Upper lobe of right lung (tissue), 1 donor: ENCODE measurements at regions not wholly inside any gene's neighbourhood (a gene's known extent, or its start where the extent isn't known, plus 50 kb on each side); places are given as distances from the start of the nearest gene placed in this dataset.

Source experiments
- ATAC-seq: fragments of 200-7000 bp; cut with Tn5 transposase; one replicate; pipeline ENCODE4 v1.9.1; 2020; ENCODE audit warnings: mild to moderate bottlenecking, moderate library complexity
- DNase-seq: peaks from one replicate; pipeline ENCODE4 v3.0.0-alpha.2; 2020
- H3K27ac ChIP-seq: fragments of 200-600 bp; one replicate; pipeline ENCODE4 v1.8.0; 2022
- H3K27me3 ChIP-seq: fragments of 200-600 bp; one replicate; pipeline ENCODE4 v1.8.0; 2022; ENCODE audit warnings: mild to moderate bottlenecking
- H3K36me3 ChIP-seq: fragments of 200-600 bp; one replicate; pipeline ENCODE4 v1.8.0; 2022
- H3K4me1 ChIP-seq: fragments of 200-600 bp; one replicate; pipeline ENCODE4 v1.8.0; 2022
- H3K4me3 ChIP-seq: fragments of 200-600 bp; one replicate; pipeline ENCODE4 v1.8.0; 2022; ENCODE audit warnings: mild to moderate bottlenecking
- H3K9me3 ChIP-seq: fragments of 200-600 bp; one replicate; pipeline ENCODE4 v1.8.0; 2022
- intact Hi-C: fragments of 100-400 bp; cut with DNase I; formaldehyde crosslinking; loops from one replicate; pipeline ENCODE4 v1.11.0; 2022
- TF ChIP-seq, protein P1 (sequence below): fragments of 200-600 bp; IDR thresholded peaks from one replicate; pipeline ENCODE4 v1.8.0; 2022; ENCODE audit warnings: antibody characterized with exemption
- donor health status: DM: no; HTN: yes; CAD: no; lungs with severe emphysema.

- H3K4me3 ChIP-seq: no peak overlapping the region
- DNase-seq (no peak), ATAC-seq (no peak)
- no peak overlapping the region for H3K27ac ChIP-seq
- TF ChIP-seq, protein P1, sequence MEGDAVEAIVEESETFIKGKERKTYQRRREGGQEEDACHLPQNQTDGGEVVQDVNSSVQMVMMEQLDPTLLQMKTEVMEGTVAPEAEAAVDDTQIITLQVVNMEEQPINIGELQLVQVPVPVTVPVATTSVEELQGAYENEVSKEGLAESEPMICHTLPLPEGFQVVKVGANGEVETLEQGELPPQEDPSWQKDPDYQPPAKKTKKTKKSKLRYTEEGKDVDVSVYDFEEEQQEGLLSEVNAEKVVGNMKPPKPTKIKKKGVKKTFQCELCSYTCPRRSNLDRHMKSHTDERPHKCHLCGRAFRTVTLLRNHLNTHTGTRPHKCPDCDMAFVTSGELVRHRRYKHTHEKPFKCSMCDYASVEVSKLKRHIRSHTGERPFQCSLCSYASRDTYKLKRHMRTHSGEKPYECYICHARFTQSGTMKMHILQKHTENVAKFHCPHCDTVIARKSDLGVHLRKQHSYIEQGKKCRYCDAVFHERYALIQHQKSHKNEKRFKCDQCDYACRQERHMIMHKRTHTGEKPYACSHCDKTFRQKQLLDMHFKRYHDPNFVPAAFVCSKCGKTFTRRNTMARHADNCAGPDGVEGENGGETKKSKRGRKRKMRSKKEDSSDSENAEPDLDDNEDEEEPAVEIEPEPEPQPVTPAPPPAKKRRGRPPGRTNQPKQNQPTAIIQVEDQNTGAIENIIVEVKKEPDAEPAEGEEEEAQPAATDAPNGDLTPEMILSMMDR: no peak
- H3K27me3 ChIP-seq: no peaks in the 10 kb centered on the region
- intact Hi-C loops: no loop called here
- no peaks in the 10 kb centered on the region for H3K9me3 ChIP-seq
- H3K36me3 ChIP-seq: no peaks in the 10 kb centered on the region
- H3K4me1 ChIP-seq: no peaks in the 10 kb centered on the region
Observed at GRCh38 chr1:194825382-194825781, 1639.0 kb upstream of the B3GALT2 start.

- no peaks in the 10 kb centered on the region for H3K27me3 ChIP-seq
- intact Hi-C loops: no loop called here
- H3K4me3 ChIP-seq: no peak overlapping the region
- H3K9me3 ChIP-seq: no peaks in the 10 kb centered on the region
- DNase-seq (no peak), ATAC-seq (no peak)
- H3K4me1 ChIP-seq: no peaks in the 10 kb centered on the region
- H3K36me3 ChIP-seq: no peaks in the 10 kb centered on the region
- H3K27ac ChIP-seq: no peak overlapping the region
- TF ChIP-seq, protein P1: no peak
Observed at GRCh38 chr1:194821091-194821490, 1634.7 kb upstream of the B3GALT2 start.

DNA sequence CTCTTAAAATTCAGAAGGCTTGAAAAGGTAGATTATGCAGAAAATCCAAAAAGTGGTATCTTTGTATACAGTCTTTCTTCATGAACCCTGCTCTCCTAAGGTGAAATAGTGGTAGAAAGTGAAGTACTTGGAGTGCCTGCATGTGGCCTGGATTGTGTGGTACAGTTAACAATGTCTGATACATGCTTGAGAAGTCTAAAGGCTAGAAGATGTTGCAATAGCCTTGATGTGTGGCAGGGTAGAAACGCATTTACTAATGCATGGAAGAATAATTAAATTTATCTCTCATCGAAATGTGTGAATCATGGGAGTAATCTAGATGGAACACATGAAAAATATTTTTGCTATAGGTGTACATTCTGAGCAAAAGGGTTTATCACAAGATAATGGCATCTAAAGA is 1632.3 kb upstream of the B3GALT2 start:
- no peak for ATAC-seq
- intact Hi-C loops: no loop called here
- no peaks in the 10 kb centered on the region for H3K36me3 ChIP-seq
- DNase-seq: no peak
- H3K27me3 ChIP-seq: no peaks in the 10 kb centered on the region
- H3K9me3 ChIP-seq: no peaks in the 10 kb centered on the region
- TF ChIP-seq, protein P1: no peak
- no peak overlapping the region for H3K27ac ChIP-seq
- no peak overlapping the region for H3K4me3 ChIP-seq
- H3K4me1 ChIP-seq: no peaks in the 10 kb centered on the region

GRCh38 chr1:194816859-194817258 is 1630.4 kb upstream of the B3GALT2 start:
- intact Hi-C loops: no loop called here
- no peak for DNase-seq

DNA sequence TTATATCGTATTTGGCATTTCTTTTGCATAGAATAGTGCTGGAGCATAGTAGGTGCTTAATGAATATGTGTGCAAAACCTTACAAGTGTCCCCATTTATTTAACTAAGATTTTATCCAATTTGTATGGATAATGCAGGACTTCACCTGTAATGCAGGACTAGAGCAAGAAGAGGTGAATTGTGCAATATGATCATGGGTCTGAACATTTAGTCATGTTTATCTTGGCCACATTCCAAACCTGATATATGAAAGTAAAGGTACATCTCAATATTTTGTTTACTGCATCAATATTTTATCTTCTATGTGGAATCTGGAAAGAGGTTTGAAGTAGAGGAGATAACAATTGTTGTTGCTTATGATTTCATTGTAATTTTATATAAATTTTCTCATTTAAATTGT is 1626.7 kb upstream of the B3GALT2 start:
- Histone ChIP-seq H3K4me1 (no peaks in the 10 kb centered on the region), H3K27ac (no peak overlapping the region), H3K27me3 (no peaks in the 10 kb centered on the region), H3K9me3 (no peaks in the 10 kb centered on the region), H3K36me3 (no peaks in the 10 kb centered on the region), H3K4me3 (no peak overlapping the region)
- intact Hi-C loops: no loop called here
- no peak for DNase-seq
- TF ChIP-seq, protein P1: no peak
- no peak for ATAC-seq

More at GRCh38 chr1:194816859-194817258, 1630.4 kb upstream of the B3GALT2 start:
- TF ChIP-seq, protein P1: no peak
- no peaks in the 10 kb centered on the region for H3K9me3 ChIP-seq
- ATAC-seq: no peak
- H3K4me3 ChIP-seq: no peak overlapping the region
- H3K27me3 ChIP-seq: no peaks in the 10 kb centered on the region
- no peak overlapping the region for H3K27ac ChIP-seq
- H3K4me1 ChIP-seq: no peaks in the 10 kb centered on the region
- H3K36me3 ChIP-seq: no peaks in the 10 kb centered on the region

GRCh38 chr1:194809665-194810064 is 1623.3 kb upstream of the B3GALT2 start:
- TF ChIP-seq, protein P1: no peak
- Histone ChIP-seq H3K4me3 (no peak overlapping the region), H3K9me3 (no peaks in the 10 kb centered on the region), H3K4me1 (no peaks in the 10 kb centered on the region), H3K27ac (no peak overlapping the region), H3K27me3 (no peaks in the 10 kb centered on the region), H3K36me3 (no peaks in the 10 kb centered on the region)
- ATAC-seq (no peak), DNase-seq (no peak)
- intact Hi-C loops: no loop called here
